NCI-H2196 treated with DMSO at 0.1 percent for 48 hours (cell line): ENCODE measurements at regions not wholly inside any gene's neighbourhood (a gene's known extent, or its start where the extent isn't known, plus 50 kb on each side); places are given as distances from the start of the nearest gene placed in this dataset.

ENCODE experiments used
- DNase-seq: peaks from one replicate; lab custom pipeline; 2025; ENCODE audit not compliant: unreplicated experiment; lab: John Stamatoyannopoulos, UW

- no peak for DNase-seq
Measured at GRCh38 chr2:120968307-120969015, 232.8 kb downstream of the GLI2 start.

- DNase-seq: no peak
Measured at GRCh38 chr2:120969613-120970355, 234.1 kb downstream of the GLI2 start.

- no peak for DNase-seq
Measured at GRCh38 chr2:120971866-120972265, 236.2 kb downstream of the GLI2 start.

GRCh38 chr2:120972286-120972685, 236.6 kb downstream of the GLI2 start:
- DNase-seq: peak; percentile 39

GRCh38 chr2:120973196-120973595, 237.5 kb downstream of the GLI2 start:
- DNase-seq: no peak

- no peak for DNase-seq
Measured at GRCh38 chr2:120974950-120975349, 239.3 kb downstream of the GLI2 start.

- DNase-seq: no peak
Measured at GRCh38 chr2:120976501-120977307, 241.0 kb downstream of the GLI2 start.

GRCh38 chr2:120977582-120978358, 242.1 kb downstream of the GLI2 start:
- no peak for DNase-seq

- no peak for DNase-seq
Measured at GRCh38 chr2:120978359-120979050, 242.8 kb downstream of the GLI2 start.

GRCh38 chr2:120979398-120979797, 243.7 kb downstream of the GLI2 start:
- DNase-seq: no peak

- no peak for DNase-seq
Measured at GRCh38 chr2:120979921-120980320, 244.3 kb downstream of the GLI2 start.

GRCh38 chr2:120981443-120981842, 245.8 kb downstream of the GLI2 start:
- no peak for DNase-seq

GRCh38 chr2:120982598-120982997, 246.9 kb downstream of the GLI2 start:
- no peak for DNase-seq

- no peak for DNase-seq
Measured at GRCh38 chr2:120983344-120983743, 247.7 kb downstream of the GLI2 start.

GRCh38 chr2:120984046-120984445, 248.4 kb downstream of the GLI2 start:
- DNase-seq: no peak

GRCh38 chr2:120984452-120985173, 248.9 kb downstream of the GLI2 start:
- DNase-seq: no peak

- no peak for DNase-seq
Measured at GRCh38 chr2:120985174-120985996, 249.7 kb downstream of the GLI2 start.

- no peak for DNase-seq
Measured at GRCh38 chr2:120985997-120986651, 250.5 kb downstream of the GLI2 start.
